ENCODE measurements at regions not wholly inside any gene's neighbourhood (a gene's known extent, or its start where the extent isn't known, plus 50 kb on each side); places are given as distances from the start of the nearest gene placed in this dataset.

DNA sequence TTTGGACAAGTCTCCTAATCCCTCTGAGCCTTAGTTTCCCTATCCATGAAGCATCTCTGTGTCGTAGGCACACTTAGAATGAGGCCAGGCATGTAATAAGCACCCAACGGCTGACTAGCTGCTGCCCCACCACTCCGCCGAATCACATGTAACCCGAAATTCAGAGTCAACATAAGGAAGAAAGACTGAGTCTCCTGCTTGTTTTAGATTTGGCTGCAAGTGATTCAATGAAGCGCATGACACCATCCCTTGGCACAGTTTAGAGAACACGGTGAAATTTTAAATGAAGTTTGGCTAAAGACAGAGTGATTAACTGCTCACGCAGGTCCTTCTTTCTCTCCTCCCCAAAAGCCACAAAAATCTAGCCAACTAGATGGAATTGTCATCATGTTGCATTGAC lies 279.2 kb downstream of the TLE3 start:
- no peak for DNase-seq (ENCODE audit: low spot score)

DNA sequence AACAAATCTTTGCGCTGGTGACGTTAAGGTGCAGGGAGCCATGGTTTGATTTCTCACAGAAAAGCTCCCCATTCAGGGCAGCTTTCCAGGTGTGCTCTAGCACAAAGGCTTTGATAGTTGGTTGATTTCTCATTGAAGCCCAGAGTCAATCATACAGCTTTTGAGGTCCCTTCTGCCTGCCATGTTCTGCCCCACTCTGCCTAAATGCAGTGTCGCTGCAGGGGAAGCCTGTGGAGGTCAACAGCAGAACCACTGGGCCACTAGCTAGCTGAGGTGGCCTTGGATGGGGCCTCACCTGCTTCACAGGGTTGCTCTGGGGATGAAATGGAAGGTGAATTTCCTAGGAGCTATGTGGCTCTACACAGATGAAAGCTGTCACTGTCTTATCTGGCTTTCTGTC lies 278.3 kb downstream of the TLE3 start:
- no peak for DNase-seq (ENCODE audit: low spot score)

DNA sequence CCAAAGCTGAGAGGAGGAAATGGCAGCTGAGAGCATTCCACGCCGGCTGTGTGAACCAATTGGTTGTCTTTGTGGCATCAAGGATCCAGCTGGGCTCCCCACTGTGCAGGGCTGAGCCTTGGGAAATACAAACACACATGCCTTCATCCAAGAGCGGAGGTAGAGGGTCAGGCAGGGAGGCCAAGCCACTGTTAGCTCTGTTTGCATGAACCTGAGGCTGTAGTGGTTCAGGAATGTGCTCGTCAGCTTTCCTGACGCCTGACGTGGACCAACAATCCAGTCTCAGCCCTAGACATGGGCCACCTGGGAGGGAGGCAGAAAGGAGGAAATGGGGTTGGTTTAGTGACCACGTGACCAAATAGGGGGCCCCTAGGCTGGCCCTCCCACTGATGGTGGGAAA lies 276.9 kb downstream of the TLE3 start:
- no peak for DNase-seq (ENCODE audit: low spot score)

DNA sequence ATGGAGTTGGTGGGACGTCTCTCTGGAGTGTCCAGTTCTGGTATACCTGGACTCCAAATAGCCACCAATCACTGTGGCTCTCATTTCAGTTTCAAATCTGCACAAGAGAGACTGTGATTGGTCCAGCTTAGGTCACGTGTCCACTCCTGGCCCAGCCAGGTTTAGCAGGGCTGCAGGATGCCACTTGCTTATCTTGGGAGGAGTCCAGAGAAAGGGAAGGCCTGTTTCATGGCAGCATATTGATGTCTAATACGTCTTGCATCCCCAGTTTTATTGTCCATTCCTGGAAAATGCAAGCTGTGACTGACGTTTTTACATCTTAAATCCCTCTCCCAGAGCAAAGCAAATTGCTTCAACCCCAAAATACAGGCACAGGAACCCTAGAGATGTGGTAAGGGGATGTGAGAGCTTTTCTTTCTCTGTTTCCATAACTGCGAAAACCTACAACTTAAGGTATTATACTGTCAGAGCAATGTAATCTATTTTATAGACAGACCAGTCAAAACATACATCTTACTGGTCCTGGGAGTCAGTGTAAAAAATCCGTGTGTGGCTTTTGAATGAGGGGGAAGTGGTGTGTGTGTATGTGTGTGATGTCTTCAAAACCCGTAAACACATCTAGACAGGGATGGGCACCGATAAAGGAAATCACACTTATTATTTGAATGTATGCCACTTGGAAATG lies 274.4 kb downstream of the TLE3 start:
- no peak for DNase-seq (ENCODE audit: low spot score)

DNA sequence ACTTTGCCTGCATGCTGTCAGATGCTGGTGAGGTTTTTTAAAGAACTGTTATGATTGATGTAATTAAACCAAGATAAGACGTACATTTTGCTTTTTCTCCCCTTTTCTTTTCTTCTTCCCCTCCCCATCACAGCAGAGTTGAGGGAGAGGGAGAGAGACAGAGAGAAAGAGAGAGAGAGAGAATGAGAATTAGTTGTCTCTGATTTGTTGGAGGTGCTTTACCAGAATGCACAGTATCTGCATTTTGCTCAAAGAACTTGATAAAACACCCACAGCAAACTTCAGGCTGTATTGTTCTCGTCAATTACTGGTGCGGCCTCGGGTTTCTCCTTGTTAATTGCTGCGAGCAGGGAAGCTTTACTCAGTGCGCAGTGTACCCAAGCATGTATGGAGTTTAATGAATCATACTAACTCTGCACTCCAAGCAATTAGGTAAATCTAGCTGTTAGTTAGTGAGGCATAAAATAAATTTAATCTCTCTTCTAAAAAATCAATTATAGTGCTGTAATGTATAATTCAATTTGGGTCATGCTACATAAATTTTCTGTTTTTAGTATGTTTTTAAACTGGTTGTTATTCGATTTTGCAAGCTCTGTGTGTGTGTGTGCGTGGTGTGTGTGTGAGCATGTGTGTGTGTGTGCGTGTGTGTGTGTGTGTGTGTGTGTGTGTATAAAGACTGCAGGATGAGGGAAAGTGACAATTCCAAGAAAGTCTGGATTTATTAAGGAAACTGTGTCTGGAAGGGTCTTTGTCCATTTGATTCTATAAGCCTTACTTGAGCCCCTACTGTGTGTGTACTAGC lies 273.4 kb downstream of the TLE3 start:
- DNase-seq (ENCODE audit: low spot score) = no peak

DNA sequence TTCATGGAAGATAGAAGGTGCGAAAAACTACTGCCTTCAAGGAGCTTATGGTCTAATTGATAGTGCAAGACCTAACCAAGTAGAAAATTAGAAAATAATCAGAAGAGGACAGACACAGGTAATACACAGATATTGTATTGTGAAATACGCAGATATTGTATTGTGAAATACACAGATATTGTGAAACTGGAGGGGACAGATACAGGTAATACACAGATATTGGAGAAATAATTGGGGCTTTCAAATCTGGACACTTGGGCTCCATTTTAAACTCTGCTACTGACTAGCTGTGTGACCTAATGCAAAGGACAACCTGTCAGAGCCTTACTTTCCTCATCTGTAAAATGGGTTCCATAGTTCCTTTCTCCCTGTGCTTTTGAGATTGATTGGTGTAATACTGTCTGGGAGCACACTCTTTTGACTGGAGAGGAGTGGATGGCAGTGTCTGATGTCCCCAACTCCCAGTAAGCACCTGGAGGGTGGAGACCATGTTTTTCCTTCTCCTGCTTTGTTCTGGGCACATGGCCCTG lies 272.8 kb downstream of the TLE3 start:
- DNase-seq (ENCODE audit: low spot score) = no peak

DNA sequence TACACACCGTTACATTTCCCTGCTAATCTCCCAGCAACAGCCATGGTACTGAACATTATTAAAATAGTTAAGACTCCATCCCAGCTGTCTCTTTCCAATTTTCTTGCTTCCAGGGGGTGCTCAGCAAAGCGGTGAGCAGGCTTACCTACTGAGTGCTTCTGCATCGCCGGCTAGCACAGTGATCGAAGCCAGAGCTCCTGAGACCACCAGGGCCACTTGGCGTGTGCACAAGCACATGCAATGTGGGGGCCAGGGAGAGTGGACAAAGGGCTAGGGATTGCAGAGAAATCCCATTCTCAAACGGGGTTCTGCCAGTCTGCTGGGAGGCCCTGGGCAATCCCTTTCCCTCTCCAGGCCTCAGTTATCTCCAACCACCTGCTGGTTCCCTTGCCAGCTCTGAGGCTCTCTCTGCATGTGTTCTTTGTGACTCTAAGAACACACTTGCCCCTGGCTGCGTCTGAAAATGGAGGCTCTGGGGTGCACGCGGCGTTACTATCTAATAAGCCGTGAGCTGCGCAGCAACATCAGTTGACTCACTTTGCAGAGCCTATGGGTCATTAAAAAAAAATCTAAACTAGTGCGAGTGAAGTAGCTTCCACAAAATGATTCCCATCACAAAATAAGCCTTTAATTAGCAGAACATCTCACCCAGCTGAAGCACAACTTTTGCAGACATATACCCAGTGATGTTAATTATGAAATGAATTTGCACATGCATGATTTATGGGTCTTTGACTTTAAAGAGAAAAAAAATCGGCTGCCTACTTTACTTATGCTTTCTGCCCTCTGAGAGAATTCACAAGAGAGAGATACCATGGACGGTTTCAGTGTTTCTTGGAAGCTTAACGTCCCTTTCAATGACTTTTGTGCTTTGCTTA lies 271.5 kb downstream of the TLE3 start:
- no peak for DNase-seq (ENCODE audit: low spot score)

DNA sequence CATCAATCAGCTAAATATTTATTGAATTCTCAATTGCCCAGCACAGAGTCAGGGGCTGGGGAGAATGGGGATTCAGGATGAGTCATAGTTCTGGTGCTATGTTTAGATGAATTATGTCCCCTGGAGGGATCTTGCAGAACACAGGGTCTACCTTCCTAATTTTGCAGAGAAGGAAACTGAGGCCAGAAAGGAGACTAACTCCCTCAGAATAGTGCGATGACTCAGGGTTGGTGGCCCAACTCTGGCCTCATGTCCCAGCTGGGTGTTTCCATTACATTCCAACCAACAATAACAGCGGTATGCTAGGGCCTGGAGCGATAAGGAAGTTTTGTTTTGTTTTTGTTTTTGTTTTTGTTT lies 270.9 kb downstream of the TLE3 start:
- DNase-seq (ENCODE audit: low spot score) = no peak

DNA sequence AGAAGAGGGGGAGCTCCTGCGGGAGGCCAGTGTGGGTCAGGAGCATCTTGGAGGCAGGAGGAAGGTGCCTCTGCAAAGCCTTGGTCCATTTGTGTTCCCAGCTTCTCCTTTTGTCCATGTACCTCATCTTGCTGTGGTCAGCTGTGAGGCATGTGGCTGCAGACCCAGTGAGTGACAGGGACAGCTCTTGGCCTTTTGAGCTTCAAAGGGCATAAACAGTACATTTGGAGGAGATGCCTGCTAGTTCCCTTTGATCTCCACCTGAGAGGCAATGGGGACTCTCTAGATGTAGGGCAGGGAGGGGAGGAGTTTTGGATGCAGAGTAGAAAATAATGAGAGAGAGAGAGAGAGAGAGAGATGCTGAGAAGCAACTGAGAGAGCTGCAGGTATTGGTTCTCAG lies 270.0 kb downstream of the TLE3 start:
- DNase-seq (ENCODE audit: low spot score) = no peak

DNA sequence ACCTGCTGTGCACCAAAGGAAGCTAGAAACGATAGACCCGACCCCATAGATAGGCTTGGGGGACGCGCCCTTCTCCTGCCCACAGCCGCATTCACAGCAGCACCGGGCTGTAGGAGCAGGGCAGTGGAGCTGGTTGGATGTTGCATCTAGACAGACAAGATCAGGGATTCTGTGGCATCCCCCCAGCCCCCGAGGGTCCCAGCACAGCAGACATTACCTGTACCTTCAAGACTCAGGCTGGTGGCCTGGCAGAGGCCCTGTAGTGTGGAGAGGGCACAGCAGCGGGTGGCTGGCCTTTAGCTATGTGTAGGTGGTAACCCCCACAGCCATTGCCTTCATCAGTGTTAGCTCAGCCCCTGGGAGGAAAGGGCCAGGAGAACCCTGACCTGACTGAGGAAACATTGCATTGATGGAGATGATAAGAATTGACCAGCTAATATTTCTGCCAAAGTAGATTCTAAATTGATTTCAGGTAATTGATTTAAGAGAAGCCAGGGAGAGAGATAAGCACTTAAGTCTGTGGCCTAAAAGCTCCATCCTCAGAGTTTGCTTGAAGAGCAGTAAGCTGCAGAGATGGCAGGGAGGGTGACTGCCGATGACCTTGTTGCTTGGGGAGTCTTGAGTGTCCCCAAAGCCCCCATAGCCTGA lies 269.4 kb downstream of the TLE3 start:
- DNase-seq (ENCODE audit: low spot score) = no peak

DNA sequence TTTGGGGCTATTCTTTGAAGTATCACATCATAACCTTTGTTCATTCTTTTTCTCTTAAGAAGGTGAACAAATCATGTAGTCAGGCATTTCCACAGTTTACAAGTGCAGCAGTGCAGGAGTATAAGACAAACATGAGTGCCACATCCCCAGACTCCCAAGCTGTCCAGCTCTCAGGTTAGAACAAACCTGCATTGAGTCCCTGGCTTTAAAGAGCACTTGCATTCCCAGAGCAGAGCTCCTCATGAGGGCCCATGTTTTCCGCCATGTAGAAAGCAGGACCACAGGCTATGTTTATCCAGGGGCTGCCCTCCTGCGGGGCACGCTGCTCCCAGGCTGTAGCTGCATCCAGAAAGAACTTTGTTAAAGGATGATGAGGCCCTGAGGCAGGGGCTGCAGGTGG lies 267.7 kb downstream of the TLE3 start:
- no peak for DNase-seq (ENCODE audit: low spot score)

DNA sequence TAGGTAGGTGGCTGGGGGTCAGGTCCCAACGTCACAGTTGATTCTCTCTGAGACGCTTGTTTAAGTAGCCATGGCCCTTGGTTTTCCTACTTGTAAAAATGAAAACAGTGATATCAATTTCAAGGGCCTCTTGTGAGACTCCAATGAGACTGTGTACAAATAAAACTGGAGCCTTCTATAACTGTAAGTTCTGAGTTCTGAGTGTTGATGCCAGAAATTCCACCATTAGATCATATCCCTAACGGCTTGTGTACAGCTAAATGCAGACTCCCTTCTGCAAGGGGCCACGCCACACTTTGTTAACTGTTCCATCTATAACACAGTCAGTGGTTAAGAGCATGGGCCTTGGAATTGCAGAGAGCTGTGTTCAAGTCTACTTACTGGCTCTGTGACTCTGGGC lies 267.3 kb downstream of the TLE3 start:
- DNase-seq (ENCODE audit: low spot score) = no peak

DNA sequence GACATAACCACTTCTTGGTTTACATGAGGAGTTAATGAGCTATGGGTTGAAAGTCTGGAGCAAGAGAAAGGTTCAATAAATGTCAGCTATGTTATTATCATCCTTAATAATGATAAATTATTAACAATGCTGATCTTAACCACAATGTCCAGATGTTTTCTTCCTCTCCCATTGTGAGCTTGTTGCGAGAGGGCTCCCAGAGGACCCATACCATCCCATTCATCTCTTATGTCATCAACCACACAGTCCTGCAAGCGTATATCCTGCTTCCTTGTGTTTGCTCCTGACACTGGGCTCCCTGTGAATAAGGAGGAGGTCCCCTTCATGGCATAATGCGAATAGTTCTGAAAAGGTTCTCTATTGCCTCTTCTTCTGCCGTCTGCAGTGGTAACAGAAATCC lies 266.8 kb downstream of the TLE3 start:
- DNase-seq (ENCODE audit: low spot score) = no peak

DNA sequence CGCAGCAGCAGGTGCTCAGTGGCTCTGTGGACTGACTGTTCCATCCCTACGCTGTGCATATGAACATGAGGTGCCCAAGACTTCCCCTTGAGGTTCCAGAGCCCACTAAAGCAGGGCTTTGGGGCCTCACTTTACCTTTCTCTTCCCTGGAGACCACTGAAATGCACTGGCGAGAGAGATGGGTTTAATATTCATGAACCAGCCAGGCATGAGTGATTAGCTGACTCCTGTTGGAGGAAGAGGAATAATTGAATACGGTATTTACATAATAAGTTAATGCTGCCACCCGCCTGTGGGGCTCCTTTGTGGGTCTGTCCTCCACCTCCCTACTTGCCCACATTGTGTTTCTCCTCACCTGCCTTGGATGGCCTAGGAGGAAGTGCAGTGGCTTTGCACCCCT lies 263.4 kb downstream of the TLE3 start:
- no peak for DNase-seq (ENCODE audit: low spot score)

DNA sequence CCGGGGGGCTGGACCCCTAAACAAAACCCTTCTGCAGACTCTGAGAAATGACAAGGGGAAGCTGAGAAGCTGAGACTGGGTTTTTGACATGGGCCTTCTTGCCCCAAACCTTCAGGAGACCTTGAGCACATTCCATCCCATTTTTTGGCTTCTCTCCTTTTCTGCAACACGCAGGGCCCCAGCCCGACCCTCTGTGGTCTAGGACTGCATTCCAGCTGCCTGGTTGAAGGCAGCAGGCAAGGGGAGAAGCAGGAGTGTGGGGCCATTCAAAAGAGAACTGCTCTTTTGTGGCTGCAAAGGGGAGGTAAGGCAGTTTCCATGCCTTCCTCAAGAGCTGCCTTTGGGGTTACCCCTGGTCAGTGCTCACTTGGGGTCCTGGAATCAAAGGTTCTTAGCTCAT lies 263.0 kb downstream of the TLE3 start:
- no peak for DNase-seq (ENCODE audit: low spot score)

DNA sequence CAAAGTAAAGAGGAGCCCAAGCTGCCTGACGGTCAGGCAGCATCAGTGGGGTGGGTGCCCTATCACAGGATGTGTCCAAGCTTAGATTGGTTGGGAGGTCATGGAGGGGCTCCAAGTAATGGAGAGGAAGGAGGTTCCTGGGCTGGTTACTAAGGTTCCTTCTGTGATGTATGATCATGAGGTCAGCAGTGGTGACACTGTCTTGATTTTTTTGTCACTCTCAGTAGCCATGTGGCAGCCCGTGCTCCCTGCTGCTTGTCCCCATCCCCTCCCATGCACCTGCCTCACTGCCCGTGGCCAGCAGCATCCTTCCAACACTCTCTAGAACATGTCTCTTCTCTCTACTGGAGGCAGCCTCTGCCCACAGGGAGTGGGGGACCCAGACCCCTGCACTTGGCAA lies 261.7 kb downstream of the TLE3 start:
- DNase-seq (ENCODE audit: low spot score) = no peak

DNA sequence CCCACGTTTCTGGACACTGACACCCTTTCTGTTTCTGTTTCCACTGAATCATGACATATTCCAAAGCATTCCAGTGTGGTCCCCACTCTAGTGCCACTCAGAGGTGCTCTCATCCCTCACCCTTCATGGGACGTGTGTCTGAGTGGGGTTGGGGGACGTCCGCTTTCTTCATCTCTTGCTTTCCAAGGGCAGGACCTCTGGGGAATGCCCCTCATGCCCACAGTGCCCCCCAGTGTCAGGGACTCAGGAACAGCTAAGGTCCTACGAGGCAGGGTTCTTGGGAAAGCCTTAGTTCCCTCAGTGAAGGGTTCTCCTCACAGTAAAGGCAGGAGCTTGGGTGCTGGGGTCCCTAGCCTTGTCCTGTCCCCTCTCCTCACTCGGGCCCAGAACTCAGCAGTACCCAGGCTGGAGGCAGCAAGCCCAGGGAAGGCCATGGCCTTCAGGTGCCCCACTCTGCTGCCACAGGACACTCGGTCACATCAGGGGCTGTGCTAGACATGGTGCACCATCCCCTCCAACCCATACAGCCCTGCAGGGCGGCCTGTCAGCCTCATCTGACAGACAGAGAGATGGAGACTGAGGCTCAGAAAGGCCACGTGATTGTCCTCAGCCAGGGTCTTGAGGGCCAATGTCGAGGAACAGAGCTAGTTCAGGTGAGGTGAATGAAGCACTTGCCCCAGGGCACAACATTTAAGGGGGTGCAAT lies 261.0 kb downstream of the TLE3 start:
- DNase-seq (ENCODE audit: low spot score) = no peak

DNA sequence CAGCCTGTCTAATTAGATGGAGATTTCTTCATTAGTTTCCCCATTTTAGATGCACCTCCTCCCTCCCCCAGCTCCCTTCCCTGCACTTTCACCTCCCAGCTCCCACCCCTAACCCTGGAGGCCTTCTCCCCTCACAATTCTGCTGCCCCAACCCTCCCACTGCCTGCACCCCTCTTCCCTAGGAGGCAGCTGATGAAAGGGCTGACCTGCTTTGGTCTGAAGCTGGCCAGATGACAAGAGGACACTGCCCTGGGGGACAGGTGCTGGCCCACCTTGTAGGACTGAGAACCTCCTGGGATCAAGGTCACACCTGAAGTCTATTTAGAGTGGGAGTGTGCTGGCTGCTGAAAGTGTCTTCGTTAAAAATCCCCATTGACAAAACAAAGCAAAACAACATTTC lies 259.4 kb downstream of the TLE3 start:
- DNase-seq (ENCODE audit: low spot score) = no peak

DNA sequence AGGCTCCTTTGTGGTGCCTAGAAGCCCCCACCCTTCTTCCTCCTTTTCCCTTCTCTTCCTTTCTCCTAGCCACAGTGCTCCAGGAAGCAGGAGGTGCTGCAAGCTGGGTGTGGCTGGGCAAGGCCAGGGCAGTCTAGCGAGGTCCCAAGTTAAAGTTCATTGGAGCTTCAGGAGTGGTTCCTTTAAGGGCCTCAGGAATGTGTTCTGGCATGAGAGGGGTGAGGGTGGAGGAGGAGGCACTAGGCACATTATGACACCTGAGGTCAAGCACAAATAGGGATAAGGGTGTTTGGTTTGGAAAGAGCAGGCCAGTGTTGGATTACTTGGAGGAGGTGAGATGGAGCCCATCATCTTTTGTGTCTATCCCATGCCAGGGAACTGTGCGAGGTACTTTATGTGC lies 258.7 kb downstream of the TLE3 start:
- DNase-seq (ENCODE audit: low spot score) = no peak

DNA sequence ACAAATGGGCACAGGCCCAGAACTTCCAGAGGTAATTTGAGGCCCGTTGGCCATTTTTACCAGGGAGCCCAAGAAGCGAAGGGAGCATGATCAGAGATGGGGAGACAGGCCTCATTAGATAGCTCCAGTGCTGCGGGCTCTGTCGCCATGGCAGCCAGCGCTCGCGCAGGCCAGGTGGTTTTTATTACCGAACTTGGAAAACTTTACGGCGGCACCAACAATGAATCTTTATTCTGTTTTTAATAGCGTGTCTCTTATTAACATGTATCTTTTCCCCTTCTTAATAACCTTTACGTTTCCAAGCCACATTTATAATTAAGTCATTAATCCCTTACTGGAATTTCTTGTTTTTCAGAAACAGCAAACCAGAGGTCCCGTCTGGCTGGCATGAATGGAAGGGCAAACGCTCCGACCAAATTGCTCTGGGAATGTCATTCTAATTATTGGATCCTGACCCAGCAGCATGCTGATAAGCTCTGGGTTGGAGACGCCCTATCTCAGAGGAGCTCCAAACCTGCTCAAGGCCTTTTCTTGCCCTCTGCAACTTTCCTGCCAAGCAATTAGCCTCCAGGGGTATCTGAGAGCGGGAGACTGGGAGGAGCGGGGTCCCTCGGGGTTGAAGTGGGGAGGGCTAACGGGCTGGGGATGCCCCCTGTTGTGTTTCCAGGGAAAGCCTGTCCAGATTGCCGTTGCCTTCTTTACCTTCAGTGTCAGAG lies 256.4 kb downstream of the TLE3 start:
- DNase-seq (ENCODE audit: low spot score) = no peak

DNA sequence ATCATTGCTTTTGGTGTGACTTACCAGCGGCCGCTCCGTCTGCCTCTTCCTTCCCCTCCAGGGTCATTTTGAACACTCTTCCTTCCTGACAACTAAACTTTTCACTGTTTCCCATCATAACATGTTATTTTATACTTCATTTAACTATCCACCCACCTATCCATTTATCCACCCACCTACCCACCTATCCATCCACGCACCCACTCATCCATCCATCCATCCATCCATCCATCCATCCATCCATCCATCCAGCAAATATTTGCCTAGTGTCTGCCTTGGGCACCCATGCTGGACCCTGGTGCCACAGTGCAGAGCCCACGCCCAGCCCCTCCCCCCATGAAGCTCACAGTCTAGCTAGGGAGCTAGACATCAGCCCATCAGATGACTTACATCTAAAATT lies 254.9 kb downstream of the TLE3 start:
- DNase-seq (ENCODE audit: low spot score) = no peak

Data from putamen (tissue), 1 donor.